ENCODE measurements at regions not wholly inside any gene's neighbourhood (a gene's known extent, or its start where the extent isn't known, plus 50 kb on each side); places are given as distances from the start of the nearest gene placed in this dataset.

- TF ChIP-seq CEBPB (IDR thresholded peaks at IDR 0.05), result no peak
- no peak for TF ChIP-seq FOXM1 (IDR thresholded peaks at IDR 0.05; ENCODE audit: borderline replicate concordance, low read depth)
- no peak for TF ChIP-seq TAF1 (IDR thresholded peaks at IDR 0.05; ENCODE audit: low read depth)
- TF ChIP-seq USF1 (IDR thresholded peaks at IDR 0.05), result no peak
- no peak for TF ChIP-seq TCF12 (IDR thresholded peaks at IDR 0.05; ENCODE audit: low read depth)
- TF ChIP-seq TEAD4 (IDR thresholded peaks at IDR 0.05), result no peak
- TF ChIP-seq EP300 (IDR thresholded peaks at IDR 0.05; ENCODE audit: borderline replicate concordance), result no peak
- no peak for TF ChIP-seq CREB1 (IDR thresholded peaks at IDR 0.05; ENCODE audit: low read depth)
- no peak for TF ChIP-seq EGR1 (IDR thresholded peaks at IDR 0.05)
- TF ChIP-seq ZBTB7A (IDR thresholded peaks at IDR 0.05; ENCODE audit: low read depth), result no peak
- TF ChIP-seq NFIC (IDR thresholded peaks at IDR 0.05), result no peak
- TF ChIP-seq YY1 (IDR thresholded peaks at IDR 0.05; ENCODE audit: low read depth), result no peak
- TF ChIP-seq MAX (IDR thresholded peaks at IDR 0.05), result no peak
Observed at GRCh38 chr6:78688668-78689067, 178.7 kb upstream of the IRAK1BP1 start.

GRCh38 chr6:78693835-78694234 is 173.5 kb upstream of the IRAK1BP1 start:
- TF ChIP-seq TEAD4 (IDR thresholded peaks at IDR 0.05) (no peak), ZBTB7A (IDR thresholded peaks at IDR 0.05; ENCODE audit: low read depth) (no peak), RAD21 (IDR thresholded peaks at IDR 0.05; ENCODE audit: low read depth) (no peak), CEBPB (IDR thresholded peaks at IDR 0.05) (no peak), NFIC (IDR thresholded peaks at IDR 0.05) (no peak), USF1 (IDR thresholded peaks at IDR 0.05) (no peak), YY1 (IDR thresholded peaks at IDR 0.05; ENCODE audit: low read depth) (no peak), TAF1 (IDR thresholded peaks at IDR 0.05; ENCODE audit: low read depth) (no peak), EGR1 (IDR thresholded peaks at IDR 0.05) (no peak), FOXM1 (IDR thresholded peaks at IDR 0.05; ENCODE audit: borderline replicate concordance, low read depth) (no peak), MAX (IDR thresholded peaks at IDR 0.05) (no peak), TCF12 (IDR thresholded peaks at IDR 0.05; ENCODE audit: low read depth) (no peak), CREB1 (IDR thresholded peaks at IDR 0.05; ENCODE audit: low read depth) (no peak), EP300 (IDR thresholded peaks at IDR 0.05; ENCODE audit: borderline replicate concordance) (no peak), REST (IDR thresholded peaks at IDR 0.05; ENCODE audit: low read depth) (no peak)

- no peak for TF ChIP-seq TEAD4 (IDR thresholded peaks at IDR 0.05)
- TF ChIP-seq YY1 (IDR thresholded peaks at IDR 0.05; ENCODE audit: low read depth), result no peak
Observed at GRCh38 chr6:78700991-78701390, 166.4 kb upstream of the IRAK1BP1 start.

GRCh38 chr6:78701407-78701806 is 165.9 kb upstream of the IRAK1BP1 start:
- TF ChIP-seq NFIC (IDR thresholded peaks at IDR 0.05) (no peak), ZBTB7A (IDR thresholded peaks at IDR 0.05; ENCODE audit: low read depth) (no peak), YY1 (IDR thresholded peaks at IDR 0.05; ENCODE audit: low read depth) (no peak), FOXM1 (IDR thresholded peaks at IDR 0.05; ENCODE audit: borderline replicate concordance, low read depth) (no peak), TAF1 (IDR thresholded peaks at IDR 0.05; ENCODE audit: low read depth) (no peak), EP300 (IDR thresholded peaks at IDR 0.05; ENCODE audit: borderline replicate concordance) (no peak), TCF12 (IDR thresholded peaks at IDR 0.05; ENCODE audit: low read depth) (no peak), RAD21 (IDR thresholded peaks at IDR 0.05; ENCODE audit: low read depth) (no peak), USF1 (IDR thresholded peaks at IDR 0.05) (no peak), CEBPB (IDR thresholded peaks at IDR 0.05) (no peak), TEAD4 (IDR thresholded peaks at IDR 0.05) (no peak), EGR1 (IDR thresholded peaks at IDR 0.05) (no peak), REST (IDR thresholded peaks at IDR 0.05; ENCODE audit: low read depth) (no peak)

- no peak for TF ChIP-seq ZBTB7A (IDR thresholded peaks at IDR 0.05; ENCODE audit: low read depth)
Observed at GRCh38 chr6:78709021-78709420, 158.3 kb upstream of the IRAK1BP1 start.

- no peak for TF ChIP-seq ZBTB7A (IDR thresholded peaks at IDR 0.05; ENCODE audit: low read depth)
Observed at GRCh38 chr6:78713564-78713963, 153.8 kb upstream of the IRAK1BP1 start.

All from Ishikawa (cell line).